ENCODE measurements at regions not wholly inside any gene's neighbourhood (a gene's known extent, or its start where the extent isn't known, plus 50 kb on each side); places are given as distances from the start of the nearest gene placed in this dataset.
A peak's percentile ranks its signal among the peaks of the same experiment; 100 is the strongest.

DNA sequence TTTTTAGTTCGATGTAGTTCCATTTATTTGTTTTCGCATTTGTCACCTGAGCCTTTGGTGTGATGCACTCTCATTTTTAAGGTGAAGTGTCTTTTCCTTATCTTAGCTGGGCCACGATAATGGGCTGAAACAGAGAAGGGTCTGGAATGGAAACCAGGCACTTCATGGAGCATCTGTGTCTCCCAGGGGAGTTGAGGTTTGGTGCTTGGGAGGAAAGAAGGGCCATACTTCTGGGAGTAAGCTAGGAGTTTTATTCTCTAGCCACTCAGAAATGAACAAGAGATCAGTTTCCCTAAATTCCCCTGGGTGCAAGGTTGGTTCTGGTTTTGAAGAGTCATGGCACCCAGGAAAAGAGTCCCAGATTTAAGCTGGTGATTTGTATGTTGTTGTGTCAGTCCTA lies 179.4 kb upstream of the CXCR4 start:
- H3K27me3 Mint-ChIP-seq (ENCODE audit: unreplicated experiment), result no peaks in the 10 kb centered on the region
- H3K9me3 Mint-ChIP-seq (ENCODE audit: unreplicated experiment), result no peaks in the 10 kb centered on the region
- no peak overlapping the region for H3K27ac Mint-ChIP-seq (ENCODE audit: unreplicated experiment)
- no peak overlapping the region for H3K4me3 Mint-ChIP-seq (ENCODE audit: unreplicated experiment)
- no peaks in the 10 kb centered on the region for H3K4me1 Mint-ChIP-seq (ENCODE audit: unreplicated experiment)
- peak; percentile 17 for DNase-seq (ENCODE audit: extremely low spot score, unreplicated experiment)
- TF ChIP-seq CTCF (IDR thresholded peaks at IDR 0.05), result no peak
- no peaks in the 10 kb centered on the region for H3K36me3 Mint-ChIP-seq (ENCODE audit: unreplicated experiment)

DNA sequence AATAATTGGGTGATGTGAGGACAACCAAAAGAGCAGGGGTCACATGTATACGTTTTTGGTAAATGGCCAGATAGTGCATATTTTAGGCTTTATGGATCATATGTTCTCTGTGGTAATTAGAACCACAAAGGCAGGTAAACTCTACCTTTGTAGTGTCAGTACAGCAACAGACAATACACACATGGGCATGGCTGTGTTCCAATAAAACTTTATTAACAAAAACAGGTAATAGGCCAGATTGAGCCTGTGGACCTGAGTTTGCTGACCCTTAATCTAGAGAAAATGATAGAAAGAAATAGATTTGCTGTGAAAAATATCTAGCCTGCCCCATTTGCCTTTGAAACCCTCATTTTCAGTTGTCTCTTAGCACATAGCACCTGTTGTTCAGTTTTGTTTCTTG lies 177.2 kb upstream of the CXCR4 start:
- no peak overlapping the region for H3K4me3 Mint-ChIP-seq (ENCODE audit: unreplicated experiment)
- no peaks in the 10 kb centered on the region for H3K4me1 Mint-ChIP-seq (ENCODE audit: unreplicated experiment)
- H3K27ac Mint-ChIP-seq (ENCODE audit: unreplicated experiment), result no peak overlapping the region
- H3K27me3 Mint-ChIP-seq (ENCODE audit: unreplicated experiment), result no peaks in the 10 kb centered on the region
- no peaks in the 10 kb centered on the region for H3K36me3 Mint-ChIP-seq (ENCODE audit: unreplicated experiment)
- no peaks in the 10 kb centered on the region for H3K9me3 Mint-ChIP-seq (ENCODE audit: unreplicated experiment)
- DNase-seq (ENCODE audit: extremely low spot score, unreplicated experiment), result no peak
- TF ChIP-seq CTCF (IDR thresholded peaks at IDR 0.05), result no peak

DNA sequence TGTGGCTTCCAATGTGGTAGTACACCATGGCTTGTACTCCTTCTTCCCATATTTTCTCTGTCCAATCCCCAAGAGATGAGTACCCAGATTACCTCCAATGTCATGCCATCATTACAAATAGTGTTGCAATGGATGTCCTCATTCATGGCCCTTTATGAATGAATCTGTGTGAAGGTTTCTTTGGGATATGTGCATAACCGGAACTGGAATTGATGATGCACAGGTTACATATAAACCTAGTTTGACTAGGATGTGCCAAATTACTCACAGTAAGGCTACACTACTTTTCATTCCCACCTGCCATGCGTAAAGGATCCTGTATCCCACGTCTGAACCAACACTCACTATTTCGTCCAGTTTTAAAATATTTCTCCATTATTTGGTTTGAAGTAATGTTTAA lies 173.9 kb upstream of the CXCR4 start:
- H3K4me1 Mint-ChIP-seq (ENCODE audit: unreplicated experiment), result no peaks in the 10 kb centered on the region
- no peak for DNase-seq (ENCODE audit: extremely low spot score, unreplicated experiment)
- no peaks in the 10 kb centered on the region for H3K9me3 Mint-ChIP-seq (ENCODE audit: unreplicated experiment)
- H3K4me3 Mint-ChIP-seq (ENCODE audit: unreplicated experiment), result no peak overlapping the region
- no peak for TF ChIP-seq CTCF (IDR thresholded peaks at IDR 0.05)
- H3K27me3 Mint-ChIP-seq (ENCODE audit: unreplicated experiment), result no peaks in the 10 kb centered on the region
- no peaks in the 10 kb centered on the region for H3K36me3 Mint-ChIP-seq (ENCODE audit: unreplicated experiment)
- no peak overlapping the region for H3K27ac Mint-ChIP-seq (ENCODE audit: unreplicated experiment)

GRCh38 chr2:136290326-136290725 lies 172.4 kb upstream of the CXCR4 start:
- Mint-ChIP-seq H3K27me3 (ENCODE audit: unreplicated experiment) (no peaks in the 10 kb centered on the region), H3K36me3 (ENCODE audit: unreplicated experiment) (no peaks in the 10 kb centered on the region), H3K27ac (ENCODE audit: unreplicated experiment) (no peak overlapping the region), H3K4me1 (ENCODE audit: unreplicated experiment) (no peaks in the 10 kb centered on the region), H3K9me3 (ENCODE audit: unreplicated experiment) (no peaks in the 10 kb centered on the region), H3K4me3 (ENCODE audit: unreplicated experiment) (no peak overlapping the region)
- TF ChIP-seq CTCF (IDR thresholded peaks at IDR 0.05), result no peak
- DNase-seq (ENCODE audit: extremely low spot score, unreplicated experiment), result no peak

DNA sequence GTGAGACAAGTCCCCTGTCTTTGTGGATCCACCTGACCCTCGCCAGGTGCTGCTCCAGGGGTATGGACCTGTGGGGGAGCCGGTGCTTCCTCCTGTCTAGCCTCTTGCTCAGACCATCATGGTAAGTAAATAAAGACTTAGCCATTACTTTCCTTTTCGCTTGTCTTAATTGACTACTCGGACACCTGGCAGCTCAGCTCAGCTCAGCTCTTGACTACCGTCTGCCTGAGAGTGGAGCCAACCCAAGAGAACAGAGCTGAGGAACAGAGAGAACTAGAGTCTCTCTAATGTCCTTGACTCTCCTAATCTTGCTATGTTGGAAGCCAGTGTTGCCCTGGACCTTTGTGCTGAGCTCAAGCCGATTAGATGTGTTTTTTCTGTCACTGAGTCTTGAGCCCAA lies 170.3 kb upstream of the CXCR4 start:
- H3K27me3 Mint-ChIP-seq (ENCODE audit: unreplicated experiment), result no peaks in the 10 kb centered on the region
- no peaks in the 10 kb centered on the region for H3K9me3 Mint-ChIP-seq (ENCODE audit: unreplicated experiment)
- no peaks in the 10 kb centered on the region for H3K36me3 Mint-ChIP-seq (ENCODE audit: unreplicated experiment)

More for the DNA sequence above, 170.3 kb upstream of the CXCR4 start:
- TF ChIP-seq CTCF (IDR thresholded peaks at IDR 0.05), result no peak
- no peak for DNase-seq (ENCODE audit: extremely low spot score, unreplicated experiment)
- Mint-ChIP-seq H3K27ac (ENCODE audit: unreplicated experiment) (no peak overlapping the region), H3K4me1 (ENCODE audit: unreplicated experiment) (no peaks in the 10 kb centered on the region), H3K4me3 (ENCODE audit: unreplicated experiment) (no peak overlapping the region)
